Medulla oblongata (tissue), 1 donor: ENCODE measurements at regions not wholly inside any gene's neighbourhood (a gene's known extent, or its start where the extent isn't known, plus 50 kb on each side); places are given as distances from the start of the nearest gene placed in this dataset.
"Not testable (repeated sequence)": the region's sequence is repeated elsewhere in the genome, so short reads cannot be mapped to it uniquely, and the experiment has no call there.

Experiments used
- DNase-seq: peaks from one replicate; pipeline ENCODE4 v3.0.0-alpha.2; 2015; ENCODE audit errors: extremely low spot score

- DNase-seq = no peak
Measured at GRCh38 chr17:69669441-69670178, 255.1 kb downstream of the MAP2K6 start.

DNA sequence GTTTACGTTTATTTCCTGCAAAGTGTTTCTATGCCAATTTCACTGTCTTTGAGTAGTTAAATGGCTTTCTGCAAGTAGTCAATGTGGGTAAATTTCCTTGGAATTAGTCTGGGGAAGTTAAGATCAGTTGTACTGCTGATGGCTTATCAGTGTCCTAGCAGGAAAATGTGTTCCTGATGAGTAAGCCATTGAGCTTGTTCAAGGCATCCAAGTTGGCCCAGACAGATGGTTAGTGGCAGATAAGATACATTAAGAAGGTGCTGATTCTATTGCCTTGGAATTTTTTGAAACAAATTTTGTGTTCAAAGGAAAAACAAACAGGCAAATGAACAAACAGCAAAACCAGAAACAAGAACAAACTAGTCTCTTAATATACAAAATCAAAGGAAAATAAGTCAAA lies 258.4 kb downstream of the MAP2K6 start:
- no peak for DNase-seq

GRCh38 chr17:69677130-69677529 lies 262.6 kb downstream of the MAP2K6 start:
- DNase-seq = peak; percentile 41

DNA sequence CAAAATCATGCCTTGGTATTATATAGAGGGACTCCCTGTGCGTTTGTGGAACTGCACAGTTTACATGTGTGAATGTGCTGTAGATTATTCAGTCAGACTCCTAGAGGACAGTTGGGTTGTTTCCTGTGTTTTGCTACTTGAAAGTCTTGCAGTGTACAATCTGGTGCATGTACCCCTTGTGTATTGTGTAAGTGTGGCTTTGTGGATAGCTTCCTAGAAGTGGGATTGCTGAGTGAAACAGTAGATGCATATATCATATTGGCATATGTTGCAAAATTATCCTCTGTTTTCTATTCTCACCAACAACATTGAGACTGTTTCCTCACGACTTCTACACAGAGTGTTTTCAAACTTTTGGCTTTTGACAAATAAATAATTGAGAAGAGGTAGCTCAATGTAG lies 263.7 kb downstream of the MAP2K6 start:
- no peak for DNase-seq

DNA sequence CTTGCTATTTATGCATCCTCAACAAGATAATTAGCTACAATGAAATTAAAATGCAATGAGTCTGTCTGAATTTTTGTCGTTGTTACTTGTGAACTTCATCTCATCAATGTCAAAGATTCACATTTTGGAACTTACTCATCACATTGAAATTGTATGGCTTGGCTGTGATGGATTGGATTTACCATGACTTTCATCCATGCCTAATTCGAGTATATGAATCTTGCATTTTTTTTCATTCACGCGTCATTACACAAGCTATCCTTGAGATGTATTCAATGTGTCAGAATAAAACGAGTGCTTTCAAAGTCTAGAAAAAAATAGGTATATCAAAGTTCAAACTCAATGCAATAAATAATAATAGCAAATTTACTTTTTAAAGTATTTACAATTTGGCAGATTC lies 265.3 kb downstream of the MAP2K6 start:
- DNase-seq = no peak

DNA sequence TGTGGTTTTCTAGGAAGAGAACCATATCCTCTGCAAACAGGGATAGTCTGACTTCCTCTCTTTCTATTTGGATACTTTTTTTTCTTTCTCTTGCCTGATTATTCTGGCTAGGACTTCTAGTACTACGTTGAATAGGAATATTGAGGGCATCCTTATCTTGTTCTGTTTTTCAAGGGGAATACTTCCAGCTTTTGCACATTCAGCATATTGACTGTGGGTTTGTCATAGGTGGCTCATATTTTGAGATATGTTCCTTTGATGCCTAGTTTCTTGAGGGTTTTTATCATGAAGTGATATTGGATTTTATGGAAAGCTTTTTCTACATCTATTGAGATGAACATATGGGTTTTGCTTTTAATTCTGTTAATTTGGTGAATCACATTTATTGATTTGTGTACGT lies 269.8 kb downstream of the MAP2K6 start:
- DNase-seq = no peak

DNA sequence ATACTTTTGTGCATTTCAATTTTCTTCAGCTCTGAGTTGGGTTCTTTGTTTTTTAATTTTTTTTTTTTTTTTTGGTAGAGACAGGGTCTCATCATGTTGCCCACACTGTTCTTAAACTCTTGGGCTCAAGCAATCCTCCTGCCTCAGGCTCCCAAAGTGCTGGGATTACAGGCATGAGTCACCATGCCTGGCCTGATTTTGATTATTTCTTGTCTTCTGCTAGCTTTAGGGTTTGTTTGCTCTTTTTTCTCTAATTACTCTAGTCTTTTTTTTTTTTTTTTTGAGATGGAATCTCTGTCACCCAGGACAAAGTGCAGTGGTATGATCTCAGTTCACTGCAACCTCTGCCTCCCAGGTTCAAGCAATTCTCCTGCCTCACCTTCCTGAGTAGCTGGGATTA lies 270.7 kb downstream of the MAP2K6 start:
- not testable (repeated sequence) for DNase-seq

DNA sequence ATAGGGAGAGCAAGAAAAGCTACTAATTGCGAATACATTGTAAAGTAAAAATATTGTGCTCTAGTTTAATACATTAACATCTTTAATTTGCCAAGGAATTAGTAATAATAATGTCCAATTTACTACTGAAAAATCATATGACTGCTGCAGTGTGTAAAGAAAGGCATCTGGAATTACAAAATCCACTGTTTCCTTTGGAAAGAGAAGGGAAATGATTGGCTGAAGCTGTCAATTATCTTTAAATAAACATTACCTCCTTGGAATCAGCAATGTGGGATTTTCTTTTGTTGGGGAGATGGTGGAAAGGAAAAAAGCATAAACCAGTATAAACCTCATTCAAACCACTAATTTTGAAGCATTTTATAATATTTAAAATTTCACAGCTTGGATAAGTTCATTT lies 276.0 kb downstream of the MAP2K6 start:
- DNase-seq = no peak

DNA sequence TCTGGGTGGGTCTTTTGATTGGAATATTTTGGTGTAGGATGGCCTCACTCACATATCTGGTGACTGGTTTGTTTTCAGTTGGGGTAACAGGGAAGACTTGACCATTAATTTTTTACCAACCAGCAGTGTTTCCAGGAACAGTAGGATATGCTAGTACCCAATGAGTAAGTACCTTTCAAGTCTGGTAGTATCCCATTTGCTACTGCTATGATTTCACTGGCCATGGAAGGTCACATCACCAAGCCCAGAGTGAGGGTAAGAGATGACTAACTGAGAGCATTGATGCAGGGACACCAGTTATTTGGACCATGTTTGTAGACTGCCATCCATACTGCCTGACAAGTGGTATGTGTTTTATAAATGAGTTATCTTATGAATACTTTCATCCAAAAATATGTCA lies 277.7 kb downstream of the MAP2K6 start:
- no peak for DNase-seq

GRCh38 chr17:69695646-69696045 lies 281.1 kb downstream of the MAP2K6 start:
- DNase-seq = no peak

GRCh38 chr17:69696650-69697049 lies 282.2 kb downstream of the MAP2K6 start:
- no peak for DNase-seq

DNA sequence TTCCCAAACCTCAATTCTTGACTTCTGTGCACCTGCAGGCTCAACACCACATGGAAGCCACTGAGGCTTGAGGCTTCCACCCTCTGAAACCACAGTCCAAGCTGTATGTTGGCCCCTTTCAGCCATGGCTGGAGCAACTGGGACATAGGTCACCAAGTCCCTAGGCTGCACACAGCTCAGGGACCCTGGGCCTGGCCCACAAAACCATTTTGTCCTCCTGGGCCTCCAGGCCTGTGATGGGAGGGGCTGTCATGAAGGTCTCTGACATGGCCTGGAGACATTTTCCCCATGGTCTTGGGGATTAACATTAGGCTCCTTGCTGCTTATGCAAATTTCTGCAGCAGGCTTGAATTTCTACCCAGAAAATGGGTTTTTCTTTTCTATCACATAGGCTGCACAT lies 283.9 kb downstream of the MAP2K6 start:
- not testable (repeated sequence) for DNase-seq

- DNase-seq = no peak
Measured at GRCh38 chr17:69702078-69702477, 287.6 kb downstream of the MAP2K6 start.

DNA sequence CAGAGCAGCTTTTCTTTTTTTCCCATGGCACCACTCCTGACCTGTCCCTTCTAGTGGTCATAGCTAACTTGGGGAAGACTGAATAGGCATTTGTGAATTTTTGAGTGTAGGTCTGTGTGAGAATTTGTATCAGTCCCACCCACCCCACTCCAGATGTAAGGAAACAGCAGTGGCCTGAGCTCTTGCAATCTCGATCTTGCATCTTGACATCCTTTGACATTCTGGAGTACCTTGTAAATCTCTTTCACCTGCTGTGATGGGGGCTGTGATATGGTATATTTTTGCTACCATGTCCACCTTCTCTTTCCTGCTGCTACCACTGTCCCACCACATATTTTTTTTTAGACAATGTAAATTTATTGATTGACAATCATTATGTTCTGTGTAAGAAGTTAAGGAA lies 289.3 kb downstream of the MAP2K6 start:
- no peak for DNase-seq

DNA sequence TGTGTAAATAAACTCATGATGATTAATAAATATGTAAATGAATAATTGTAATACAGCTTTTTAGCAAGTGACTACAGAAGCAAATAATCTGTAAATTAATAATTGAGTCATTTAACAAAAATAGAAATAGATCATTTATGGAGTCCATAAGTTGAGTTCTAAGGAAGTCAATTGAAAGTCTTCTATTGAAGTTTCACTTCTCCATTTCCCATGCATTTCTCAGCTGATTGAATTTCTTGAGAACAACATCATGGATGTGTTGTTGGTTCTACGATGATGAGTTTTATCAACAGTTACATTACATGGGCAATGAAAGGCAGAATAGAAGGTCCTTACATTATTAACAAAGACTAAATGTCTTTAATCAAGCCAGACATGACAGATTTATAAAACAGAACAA lies 290.4 kb downstream of the MAP2K6 start:
- DNase-seq = no peak

- DNase-seq = no peak
Measured at GRCh38 chr17:69706127-69706526, 291.6 kb downstream of the MAP2K6 start.

DNA sequence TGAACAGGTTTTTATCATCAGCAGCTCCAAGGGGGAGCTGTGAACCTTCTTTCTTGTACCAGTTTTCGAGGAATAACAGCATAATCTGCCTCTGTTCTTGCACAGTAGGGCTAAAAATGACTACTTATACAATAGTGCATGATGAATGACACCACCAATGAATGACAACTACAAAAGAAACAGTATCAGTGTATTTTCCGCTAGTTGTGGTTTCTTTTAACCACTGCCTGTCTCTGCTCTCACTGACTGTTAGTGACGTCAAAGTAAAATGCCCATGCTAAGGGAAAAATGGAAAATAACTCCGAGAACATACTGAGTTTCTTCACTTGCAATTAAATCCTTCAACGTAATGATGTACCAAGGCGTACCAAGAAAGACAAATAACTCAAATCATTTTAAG lies 294.9 kb downstream of the MAP2K6 start:
- no peak for DNase-seq

- DNase-seq = no peak
Measured at GRCh38 chr17:69710926-69711325, 296.4 kb downstream of the MAP2K6 start.

DNA sequence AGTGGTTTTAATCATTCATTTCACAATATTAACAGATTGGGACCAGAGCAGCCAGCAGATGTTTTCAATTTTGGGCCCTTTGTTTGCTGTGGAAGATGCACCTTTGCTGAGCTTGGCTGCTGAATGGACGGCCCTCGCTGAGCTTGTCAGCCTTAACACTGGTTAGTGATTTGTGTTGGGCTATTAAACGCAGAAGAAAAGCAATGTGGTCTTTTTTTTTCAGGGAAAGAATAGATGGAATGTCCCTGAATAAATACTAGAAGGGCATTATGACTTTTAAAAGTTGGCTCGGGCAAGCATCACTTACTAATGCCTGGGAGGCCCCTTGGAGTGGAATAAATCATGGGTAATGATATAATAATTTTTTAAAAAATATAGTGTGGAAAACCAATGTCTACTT lies 297.0 kb downstream of the MAP2K6 start:
- DNase-seq = no peak

GRCh38 chr17:69712801-69713311 lies 298.4 kb downstream of the MAP2K6 start:
- no peak for DNase-seq

GRCh38 chr17:69713815-69714214 lies 299.3 kb downstream of the MAP2K6 start:
- DNase-seq = no peak

GRCh38 chr17:69714669-69715068 lies 300.2 kb downstream of the MAP2K6 start:
- no peak for DNase-seq

GRCh38 chr17:69715656-69716055 lies 301.2 kb downstream of the MAP2K6 start:
- no peak for DNase-seq

DNA sequence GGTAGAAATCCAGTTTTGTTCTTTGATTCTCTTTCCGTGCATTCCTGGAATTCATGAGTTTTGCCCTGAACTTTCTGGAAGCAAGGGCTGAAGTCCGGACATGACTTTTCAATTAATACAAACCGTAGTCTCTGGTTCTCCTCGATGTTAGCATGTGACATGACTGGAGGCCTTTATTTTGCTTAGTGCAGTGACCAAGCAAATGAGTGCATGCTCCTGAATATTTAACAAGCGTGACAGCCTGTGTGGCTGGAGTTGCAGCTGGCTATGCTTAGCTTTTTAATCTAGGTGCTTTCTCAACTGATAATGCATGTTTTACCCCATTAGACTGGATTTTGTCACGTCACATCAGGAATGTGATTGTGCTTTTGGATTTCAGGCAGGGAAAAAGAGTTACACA lies 302.1 kb downstream of the MAP2K6 start:
- peak; percentile 42 for DNase-seq
